GM21825 (cell line): ENCODE measurements at regions not wholly inside any gene's neighbourhood (a gene's known extent, or its start where the extent isn't known, plus 50 kb on each side); places are given as distances from the start of the nearest gene placed in this dataset.
"Not testable (repeated sequence)": the region's sequence is repeated elsewhere in the genome, so short reads cannot be mapped to it uniquely, and the experiment has no call there.

Experiments used
- ATAC-seq: cut with Tn5 transposase; IDR thresholded peaks from one replicate; pipeline ENCODE4 v1.9.1; 2021; ENCODE audit warnings: mild to moderate bottlenecking, moderate library complexity; ENCODE audit not compliant: unreplicated experiment

DNA sequence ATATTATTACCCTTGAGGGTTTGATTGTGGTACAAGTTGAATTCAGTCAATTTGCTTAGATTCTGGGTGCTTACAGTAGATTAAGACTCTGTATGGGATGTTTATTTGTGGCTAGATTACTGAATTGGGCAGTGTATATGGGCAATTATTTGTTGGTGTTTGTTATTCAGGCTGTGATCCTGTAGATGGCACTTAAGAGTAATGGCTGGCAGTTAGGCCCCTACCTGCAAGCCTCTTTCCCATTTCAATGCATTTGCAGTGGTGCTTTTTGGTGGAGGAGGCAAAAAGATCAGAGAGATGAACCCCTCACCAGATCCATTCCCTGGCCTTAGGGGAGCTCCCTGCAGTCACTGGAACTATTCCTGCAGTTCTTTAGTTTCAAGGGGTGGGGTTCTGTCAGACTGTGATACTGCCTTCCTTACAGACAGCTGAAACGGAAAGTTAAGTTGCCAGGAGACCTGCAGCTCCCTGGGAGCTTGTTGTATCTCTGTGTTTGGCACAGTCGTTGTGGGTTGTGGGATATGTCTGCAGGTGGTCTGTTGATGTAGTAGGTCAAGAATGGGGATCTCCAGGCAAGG, 199.5 kb downstream of the AASDHPPT start:
- ATAC-seq: no peak

DNA sequence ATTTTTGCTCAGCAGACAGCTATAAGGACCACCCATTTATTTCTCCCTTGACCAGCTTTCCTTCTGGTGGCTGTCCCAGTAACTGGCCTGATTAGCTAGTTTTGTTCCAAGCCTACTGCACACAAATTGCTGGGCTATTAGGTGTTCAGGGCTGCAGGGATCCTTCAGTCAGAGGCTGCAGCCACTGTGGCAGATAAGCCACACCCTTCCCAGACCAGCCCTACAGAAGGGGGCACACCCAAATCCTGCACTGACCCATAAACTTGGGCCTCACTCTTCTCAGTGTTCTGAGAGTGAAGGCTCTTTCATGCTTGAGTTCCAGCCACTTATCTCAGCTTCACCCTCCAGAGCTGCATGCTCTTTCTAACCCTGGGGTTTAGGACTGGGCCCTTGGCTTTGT, 200.0 kb downstream of the AASDHPPT start:
- ATAC-seq: no peak

DNA sequence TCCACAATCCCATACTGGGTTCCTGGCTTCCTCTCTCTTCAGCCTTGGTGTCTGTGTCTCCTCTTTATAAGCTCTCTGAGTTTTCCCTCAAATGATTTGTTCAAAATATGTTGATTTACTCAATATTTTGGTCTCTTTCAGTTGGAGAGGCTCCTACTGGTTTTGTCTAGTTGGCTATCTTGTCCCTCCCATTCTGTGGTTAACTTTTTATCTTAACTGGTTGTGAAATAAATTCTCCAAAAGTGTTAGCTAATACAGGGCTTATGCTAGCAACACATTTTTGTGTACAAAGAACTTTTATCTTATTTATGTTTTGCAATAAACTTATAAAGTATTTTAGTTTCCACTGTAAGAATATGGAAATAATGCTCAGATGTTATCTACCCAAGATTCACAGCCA, 200.9 kb downstream of the AASDHPPT start:
- ATAC-seq: no peak

DNA sequence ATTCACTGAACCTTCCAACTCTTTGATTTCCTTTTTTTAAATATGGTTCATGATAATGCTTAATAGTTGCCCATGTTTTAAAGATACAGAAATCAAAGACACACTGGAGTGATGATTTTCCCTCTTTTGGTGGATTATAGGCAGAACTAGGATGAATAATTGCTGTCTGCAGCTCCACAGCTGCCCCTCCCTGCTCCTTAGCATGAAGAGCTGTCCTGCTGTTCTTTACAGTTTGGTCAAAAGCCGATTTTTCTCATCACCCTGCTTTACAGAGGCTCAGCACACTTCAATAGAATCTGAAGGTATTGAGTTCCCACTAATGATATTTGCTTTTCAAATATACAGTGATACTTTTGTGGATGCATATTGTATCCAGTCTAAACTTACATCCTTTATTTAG, 202.6 kb downstream of the AASDHPPT start:
- ATAC-seq: no peak

DNA sequence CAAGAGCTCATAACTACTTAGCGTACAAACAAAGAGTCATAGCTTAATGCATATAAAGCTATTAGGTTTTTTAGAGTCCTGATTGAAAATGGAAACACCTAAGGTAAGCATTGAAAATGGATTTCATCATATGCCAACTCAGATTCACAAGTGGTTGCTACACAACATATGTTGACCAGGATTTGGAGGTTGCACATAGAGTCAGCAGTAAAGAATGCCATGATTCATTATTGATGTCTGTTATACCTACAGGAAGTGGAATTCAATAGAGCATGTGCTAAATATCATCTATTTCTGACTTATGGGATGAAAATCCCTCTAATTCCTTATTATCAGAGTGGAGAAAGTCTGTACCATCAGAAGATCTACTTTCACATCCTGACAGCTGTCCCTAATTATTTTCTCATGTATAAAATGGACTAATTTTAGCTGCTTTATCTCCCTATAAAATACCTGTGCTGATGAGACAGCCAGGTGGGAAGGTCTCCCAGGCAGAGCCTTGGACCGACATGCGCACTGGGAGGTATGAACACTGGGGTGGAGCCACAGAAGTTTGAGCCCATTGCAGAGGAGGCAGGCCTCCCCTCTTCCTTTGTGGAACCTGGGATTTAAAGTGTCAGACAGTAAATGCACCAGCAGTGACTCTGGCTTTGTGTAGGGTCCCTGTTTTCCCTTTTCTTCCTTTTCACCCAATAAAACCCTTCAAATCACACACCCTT, 204.2 kb downstream of the AASDHPPT start:
- ATAC-seq: no peak

DNA sequence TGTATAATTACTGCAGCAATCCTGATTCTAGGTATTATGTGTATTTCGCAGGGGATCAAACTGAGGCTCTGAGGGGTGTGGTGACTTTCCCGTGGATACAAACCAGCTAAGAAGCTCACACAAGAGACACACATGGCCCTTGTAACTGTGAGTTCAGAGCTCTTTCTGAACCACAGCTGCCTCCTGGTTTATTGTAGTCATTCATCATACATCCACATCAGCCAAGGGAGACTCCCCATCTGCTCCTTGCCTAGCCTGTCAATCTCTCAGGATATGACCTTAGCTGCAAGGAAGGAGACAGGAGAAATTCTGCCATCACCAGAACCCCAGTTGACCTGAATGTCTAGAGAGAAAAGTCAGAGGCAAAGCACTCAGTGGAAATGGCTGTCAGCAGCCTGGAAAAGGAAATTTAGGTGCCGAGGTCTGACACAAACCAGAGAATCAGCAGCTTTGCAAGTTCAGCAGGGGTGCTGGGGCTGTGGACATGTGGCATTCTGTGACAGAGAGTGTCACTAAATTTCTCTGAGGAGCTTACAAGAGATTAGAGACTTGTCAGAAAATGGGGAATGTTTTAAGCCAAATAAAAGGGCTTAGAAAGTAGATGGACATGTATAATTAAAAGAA, 209.5 kb downstream of the AASDHPPT start:
- no peak for ATAC-seq

DNA sequence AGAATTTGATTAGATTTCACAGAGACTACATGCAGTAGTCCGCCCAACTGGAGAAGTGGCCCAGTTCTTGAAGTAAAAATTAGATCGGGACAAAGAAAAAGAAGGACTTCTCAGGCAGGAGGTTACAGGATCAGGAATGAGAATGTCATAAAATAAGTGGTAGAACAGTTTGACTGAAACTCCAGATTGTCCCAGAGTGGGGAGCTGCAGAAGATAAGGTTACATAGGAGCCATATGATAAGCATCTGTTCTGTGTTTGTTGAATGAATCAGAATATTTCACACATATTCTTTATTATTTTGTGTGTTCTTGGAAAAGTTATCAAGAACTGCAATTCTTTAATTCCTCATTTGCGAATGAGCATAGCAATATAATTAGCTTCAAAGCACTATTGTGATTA, 210.6 kb downstream of the AASDHPPT start:
- no peak for ATAC-seq

DNA sequence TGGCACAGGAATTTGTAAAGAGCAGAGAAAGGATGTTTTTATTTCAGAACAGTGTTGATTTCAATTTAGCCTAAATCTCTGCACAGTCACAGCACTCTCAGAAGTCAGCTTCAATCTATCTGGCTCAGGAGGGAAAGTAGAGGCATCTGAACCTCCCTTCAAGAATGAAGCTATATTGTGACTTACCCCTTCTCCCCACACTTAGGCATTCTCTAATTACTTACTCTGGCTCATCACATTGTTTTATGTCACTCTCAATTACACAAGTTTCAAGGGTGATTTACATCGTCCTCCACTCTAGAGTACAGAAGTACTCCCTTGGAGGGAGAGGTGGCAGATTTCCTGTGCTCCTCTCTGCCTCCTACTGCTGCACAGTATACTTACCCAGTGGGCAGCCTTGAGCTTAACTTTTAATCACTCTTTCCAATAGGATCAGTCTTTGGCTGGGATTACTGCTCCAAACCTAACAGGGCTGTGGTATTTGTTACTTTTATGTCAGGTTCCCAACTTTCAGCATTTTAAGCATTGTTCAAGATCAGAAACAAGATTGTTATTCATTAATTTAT, 211.4 kb downstream of the AASDHPPT start:
- no peak for ATAC-seq

DNA sequence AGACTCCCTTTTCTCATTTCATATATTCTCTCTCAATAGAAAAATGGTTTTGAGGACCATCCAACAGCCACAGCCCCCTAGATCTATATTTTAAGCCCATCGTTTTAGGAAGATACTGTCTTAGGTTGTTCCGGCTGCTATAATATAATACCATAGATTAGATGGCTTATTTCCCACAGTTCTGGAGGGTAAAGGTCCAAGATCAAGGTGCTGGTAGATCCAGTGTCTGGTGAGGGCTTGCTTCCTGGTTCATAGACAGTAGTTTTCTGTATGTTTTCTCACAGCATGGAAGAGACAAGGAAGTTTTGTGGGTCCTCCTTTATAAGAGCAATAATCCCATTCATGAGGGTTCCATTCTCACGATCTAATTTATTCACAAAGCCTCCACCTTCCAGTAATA, 215.1 kb downstream of the AASDHPPT start:
- ATAC-seq: no peak

DNA sequence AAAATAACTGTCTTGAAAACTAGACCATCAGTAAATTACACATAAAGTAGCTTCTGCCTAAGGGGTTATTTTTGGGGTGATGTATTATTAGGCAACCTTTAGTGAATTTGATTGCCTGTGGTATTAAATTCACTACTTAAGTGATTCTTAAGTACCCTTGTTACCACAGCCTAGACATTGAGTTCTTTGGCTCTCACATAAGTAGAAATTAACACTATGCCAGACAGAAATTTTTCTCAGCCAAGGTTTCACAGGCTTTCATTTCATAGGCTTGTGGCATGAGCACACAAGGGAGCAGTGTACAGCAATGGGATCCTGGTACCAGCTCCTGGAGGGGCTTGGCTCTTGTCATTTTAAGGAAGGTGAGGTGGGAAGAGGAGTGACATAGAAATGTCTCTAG, 218.5 kb downstream of the AASDHPPT start:
- ATAC-seq: no peak

DNA sequence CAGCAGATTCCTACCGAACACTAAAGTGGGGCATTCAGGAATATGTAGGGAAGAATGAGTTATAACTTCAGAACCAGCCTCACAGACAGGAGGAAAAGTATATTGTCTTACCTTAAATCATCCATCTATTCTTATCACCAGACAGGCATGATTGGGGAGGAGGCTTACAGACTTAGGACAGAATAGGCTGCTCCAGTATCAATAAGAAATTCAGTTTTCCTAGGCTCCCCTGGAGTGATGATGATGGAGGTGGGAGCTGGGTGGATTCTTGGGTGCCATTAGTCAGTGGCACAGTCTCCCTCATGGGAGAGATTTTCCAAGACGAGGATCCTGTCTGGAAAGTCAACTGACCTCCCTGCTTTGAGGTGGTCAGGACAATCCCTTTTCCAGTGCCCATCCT, 225.0 kb downstream of the AASDHPPT start:
- ATAC-seq: no peak

DNA sequence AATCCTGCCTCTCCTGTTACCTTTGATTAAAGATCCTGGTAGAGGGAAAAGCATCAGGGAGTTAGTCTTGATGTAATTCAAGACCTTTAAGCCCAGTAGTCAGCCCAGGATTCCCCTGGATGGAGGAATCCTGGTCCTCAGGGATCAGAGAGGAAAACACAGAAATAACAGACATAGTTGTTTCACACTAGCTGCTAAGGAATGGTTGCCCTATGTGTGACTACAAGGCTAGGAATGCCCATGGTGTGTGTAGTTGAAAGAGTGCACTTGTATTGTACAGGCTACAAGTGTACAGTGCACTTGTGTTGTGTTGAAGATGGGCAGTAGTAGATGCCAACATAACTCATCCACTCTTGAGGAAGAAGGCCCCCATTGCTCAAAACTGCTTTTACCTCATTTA, 226.8 kb downstream of the AASDHPPT start:
- no peak for ATAC-seq

DNA sequence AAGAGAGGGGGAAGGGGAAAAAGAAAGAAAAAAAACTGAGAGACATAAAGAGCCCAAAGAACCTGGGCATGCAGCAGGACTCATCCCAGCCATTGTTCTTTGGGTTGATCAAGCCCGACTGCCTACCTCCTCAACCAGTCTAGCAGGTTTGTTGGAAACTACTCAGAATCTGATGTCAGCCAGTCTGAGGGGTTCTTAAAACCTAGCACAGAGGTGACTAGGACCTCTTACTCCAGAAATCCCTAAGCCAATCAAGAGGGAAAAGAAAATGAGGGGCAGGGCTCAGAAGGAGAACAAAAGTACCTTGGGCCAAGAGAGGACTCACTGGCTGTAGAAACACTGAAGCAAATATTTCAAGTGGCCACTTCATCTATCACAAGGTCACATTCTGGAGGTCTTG, 228.0 kb downstream of the AASDHPPT start:
- ATAC-seq: no peak

DNA sequence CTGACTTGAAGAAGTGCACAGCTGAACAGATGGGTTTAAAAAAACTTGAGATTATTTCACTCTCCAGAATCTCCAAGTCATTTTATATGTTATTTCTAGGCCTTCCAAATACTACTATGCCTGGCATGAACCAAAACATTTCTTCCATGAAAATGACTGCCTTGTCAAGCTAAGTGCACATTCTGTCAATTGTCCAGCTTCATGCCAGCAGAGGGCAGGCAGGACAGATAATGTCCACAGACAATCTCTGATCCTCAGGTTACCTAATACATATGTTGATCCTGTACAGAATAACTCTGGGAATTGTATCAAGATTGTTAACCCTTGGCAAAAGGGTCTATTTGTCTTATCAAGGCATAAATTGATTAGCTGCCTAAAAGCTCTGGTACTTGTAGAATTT, 229.5 kb downstream of the AASDHPPT start:
- no peak for ATAC-seq

DNA sequence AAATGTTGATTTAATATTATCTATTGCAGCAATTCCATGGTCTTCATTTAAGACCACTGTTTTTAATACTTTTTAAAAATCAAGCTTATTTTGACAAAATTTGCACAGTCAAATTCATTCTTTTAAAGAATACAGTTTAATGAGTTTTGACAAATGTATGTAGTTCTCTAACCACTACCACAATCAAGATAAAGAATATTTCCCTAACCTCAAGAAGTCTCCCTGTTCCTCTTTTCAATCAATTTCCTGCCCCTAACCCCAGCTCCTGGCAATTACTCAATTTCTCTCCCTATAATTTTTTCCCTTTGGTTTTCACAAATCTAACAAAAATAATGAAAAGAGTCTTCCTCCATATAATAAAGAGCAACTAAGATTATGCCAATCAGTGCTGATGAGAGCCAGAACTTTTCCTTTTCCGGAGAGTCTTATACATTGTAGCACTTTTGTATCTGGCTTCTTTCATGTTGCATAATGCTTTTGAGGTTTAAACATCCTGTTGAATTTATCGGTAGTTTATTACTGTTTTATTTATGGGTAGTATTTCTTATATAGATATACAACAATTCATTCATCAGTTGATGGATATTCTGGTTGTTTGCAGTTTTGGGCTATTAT, 231.7 kb downstream of the AASDHPPT start:
- no peak for ATAC-seq

DNA sequence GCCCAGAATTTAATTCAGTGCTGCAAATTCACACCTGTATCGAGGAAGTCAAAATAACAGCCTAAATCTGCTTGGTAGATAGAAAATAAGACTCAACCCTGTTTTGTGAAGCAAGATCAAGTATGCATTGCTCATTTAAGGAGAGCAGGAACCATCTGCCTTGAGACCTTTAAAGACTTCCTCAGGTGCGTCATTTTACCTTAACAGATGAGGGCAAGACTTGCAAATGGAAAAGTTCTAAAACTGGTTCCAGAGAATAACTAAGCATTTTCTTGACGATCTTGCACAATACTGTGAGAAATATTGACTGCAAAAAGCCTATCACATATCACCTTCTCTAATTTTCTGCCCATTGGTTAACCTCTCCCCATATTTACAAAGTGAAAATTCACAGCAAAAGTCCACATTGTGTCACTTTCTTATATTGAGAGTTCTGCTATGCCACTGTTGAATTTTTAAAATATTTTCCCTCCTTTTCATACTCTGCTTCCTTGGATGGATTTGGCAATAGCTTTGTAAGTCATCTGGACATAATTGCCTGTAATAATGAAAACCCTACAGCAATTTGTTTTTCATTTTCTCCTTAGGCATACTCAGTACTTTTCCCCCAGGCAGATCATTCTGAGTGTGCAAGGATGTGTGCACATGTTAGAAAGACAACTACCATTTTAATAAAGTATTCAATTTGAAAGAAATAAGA, 234.2 kb downstream of the AASDHPPT start:
- ATAC-seq: no peak

DNA sequence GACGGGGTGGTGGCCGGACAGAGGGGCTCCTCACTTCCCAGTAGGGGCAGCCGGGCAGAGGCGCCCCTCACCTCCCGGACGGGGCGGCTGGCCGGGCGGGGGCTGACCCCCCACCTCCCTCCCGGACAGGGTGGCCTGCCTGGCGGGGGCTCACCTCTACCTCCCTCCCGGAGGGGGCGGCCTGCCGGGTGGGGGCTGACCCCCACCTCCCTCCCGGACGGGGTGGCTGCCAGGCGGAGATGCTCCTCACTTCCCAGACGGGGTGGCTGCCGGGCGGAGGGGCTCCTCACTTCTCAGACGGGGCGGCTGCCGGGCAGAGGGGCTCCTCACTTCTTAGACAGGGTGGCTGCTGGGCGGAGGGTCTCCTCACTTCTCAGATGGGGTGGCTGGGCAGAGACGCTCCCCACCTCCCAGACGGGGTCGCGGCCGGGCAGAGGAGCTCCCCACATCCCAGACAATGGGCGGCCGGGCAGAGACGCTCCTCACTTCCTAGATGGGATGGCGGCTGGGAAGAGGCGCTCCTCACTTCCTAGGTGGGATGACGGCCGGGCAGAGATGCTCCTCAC, 239.8 kb downstream of the AASDHPPT start:
- ATAC-seq: not testable (repeated sequence)

DNA sequence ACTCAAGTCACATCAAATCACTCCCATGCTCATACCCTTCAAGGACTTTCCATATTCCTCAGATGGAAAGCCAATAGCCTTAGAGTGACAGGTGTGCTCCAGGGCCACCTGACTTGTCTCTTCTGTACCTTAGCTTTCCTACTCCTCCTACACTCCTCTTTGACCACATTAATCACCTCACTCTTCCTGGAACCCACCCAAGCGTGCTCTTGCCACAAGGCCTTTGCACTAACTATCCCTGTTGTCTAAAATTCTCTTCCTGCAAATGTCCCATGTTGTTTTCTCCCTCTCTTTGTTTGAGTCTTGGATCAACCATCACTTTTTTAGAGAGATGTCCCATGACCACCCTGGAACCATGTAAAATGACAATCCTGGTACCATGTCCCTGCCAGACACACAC, 244.1 kb downstream of the AASDHPPT start:
- no peak for ATAC-seq

DNA sequence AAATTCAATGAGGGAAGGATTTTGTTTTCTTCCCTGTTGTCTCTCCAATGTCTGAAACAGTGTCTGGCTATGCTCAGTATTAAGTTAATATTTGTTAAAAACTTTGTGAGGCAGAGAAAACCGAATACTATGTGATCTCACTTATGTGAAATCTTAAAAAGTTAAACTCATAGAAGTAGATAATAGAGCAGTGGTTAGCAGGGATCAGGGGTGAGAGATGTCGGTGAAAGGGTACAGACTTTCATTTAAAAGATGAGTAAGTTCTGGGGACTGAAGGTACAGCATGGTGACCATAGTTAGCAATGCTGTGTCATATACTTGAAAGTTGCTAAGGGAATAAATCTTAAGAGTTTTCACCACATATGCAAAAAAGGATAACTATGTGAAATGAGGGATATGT, 244.6 kb downstream of the AASDHPPT start:
- no peak for ATAC-seq

DNA sequence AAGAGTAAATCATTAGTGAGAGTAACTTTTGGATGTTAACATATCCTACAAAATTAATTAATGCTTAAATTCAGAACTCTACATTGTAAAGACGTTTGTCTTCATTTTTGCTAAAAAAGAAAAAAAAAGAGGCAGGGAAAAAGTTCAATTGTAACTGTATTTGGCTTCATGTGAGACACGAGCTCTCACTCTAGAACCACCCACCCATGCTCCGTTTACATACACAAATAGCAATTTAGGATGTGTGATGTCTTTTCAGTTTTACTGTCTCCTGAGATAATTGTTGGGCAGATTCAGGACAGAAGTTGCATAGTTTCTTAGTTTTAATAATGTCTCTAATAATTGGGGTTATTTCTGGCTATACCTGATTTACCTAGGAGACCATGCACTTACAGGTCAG, 248.6 kb downstream of the AASDHPPT start:
- no peak for ATAC-seq

DNA sequence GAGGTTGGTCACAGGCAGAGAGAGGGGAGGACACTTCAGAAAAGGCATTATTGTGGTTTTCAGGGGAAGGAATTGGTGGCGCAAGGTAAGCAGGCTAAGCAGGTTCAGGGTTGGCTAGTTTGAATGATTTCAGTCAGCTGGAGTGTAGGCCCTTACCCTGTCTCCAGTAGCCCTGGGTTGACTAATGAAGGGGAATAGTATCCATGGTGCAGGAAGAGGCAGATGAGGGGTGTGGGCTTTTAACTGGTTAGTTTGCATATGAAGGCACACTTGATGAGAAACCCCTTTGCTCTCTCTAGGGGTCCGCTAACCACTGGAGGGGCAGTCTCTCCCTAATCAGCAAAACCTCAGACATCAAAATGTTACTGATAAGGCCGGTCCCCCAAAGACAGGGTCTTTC, 249.7 kb downstream of the AASDHPPT start:
- no peak for ATAC-seq
